ENCODE measurements at regions not wholly inside any gene's neighbourhood (a gene's known extent, or its start where the extent isn't known, plus 50 kb on each side); places are given as distances from the start of the nearest gene placed in this dataset.

GRCh38 chr4:138707746-138708677 lies 307.6 kb upstream of the NOCT start:
- H3K9me3 ChIP-seq (ENCODE audit: insufficient read depth, low read depth, low read length), result no peaks in the 10 kb centered on the region
- H3K4me3 ChIP-seq (ENCODE audit: low read length), result no peak overlapping the region
- peaks cover 7% of the 10 kb centered on the region; the same call in 1 of the 2 replicates for H3K4me1 ChIP-seq (ENCODE audit: insufficient read depth, low read length)
- H3K36me3 ChIP-seq (ENCODE audit: insufficient read depth, low read length), result no peaks in the 10 kb centered on the region
- H3K9ac ChIP-seq (ENCODE audit: low read depth, low read length), result no peak overlapping the region
- no peaks in the 10 kb centered on the region for H3K27me3 ChIP-seq (ENCODE audit: insufficient read depth, low read length)
- no peak overlapping the region for H3K27ac ChIP-seq (ENCODE audit: low read depth, low read length)
- whole genome bisulfite sequencing, result 73% methylated on average over 8 of the region's 8 CpGs

GRCh38 chr4:138706201-138706600 lies 309.4 kb upstream of the NOCT start:
- H3K36me3 ChIP-seq (ENCODE audit: insufficient read depth, low read length), result no peaks in the 10 kb centered on the region
- H3K27me3 ChIP-seq (ENCODE audit: insufficient read depth, low read length), result no peaks in the 10 kb centered on the region
- 100% methylated on average over 1 of the region's 2 CpGs for WGBS
- H3K27ac ChIP-seq (ENCODE audit: low read depth, low read length), result no peak overlapping the region
- H3K9ac ChIP-seq (ENCODE audit: low read depth, low read length), result no peak overlapping the region
- H3K4me1 ChIP-seq (ENCODE audit: insufficient read depth, low read length), result peaks cover 7% of the 10 kb centered on the region; the same call in 1 of the 2 replicates
- H3K9me3 ChIP-seq (ENCODE audit: insufficient read depth, low read depth, low read length), result no peaks in the 10 kb centered on the region
- no peak overlapping the region for H3K4me3 ChIP-seq (ENCODE audit: low read length)

DNA sequence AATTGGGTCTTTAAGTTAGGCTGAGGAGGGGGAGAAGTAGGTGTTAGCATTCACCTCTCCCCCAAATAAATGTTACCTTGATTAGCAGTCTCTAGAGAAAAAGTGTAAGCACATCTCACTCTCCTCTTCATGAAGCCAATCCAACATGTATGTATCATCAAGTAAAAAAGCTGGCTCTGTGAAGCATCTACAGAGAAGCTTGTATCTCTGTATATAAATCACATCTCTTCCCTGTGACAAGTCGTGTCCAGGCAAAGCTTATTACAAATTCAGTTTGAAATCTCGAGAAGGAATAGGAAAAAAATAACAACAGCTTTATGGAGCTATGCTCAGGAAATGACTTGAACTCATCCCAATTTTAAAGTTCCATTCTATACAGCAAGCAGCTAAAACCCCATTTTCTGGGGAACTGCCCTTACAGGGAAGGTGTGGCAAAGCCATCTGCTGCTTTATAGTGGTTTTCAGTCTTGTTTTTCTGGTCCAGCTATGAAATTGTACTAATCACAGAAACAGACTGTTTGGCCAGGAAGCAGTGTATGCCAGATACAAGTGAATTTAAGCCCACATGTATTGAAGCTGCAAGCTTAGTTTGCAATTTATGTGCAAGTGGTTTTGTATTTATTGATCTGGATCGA lies 313.3 kb upstream of the NOCT start:
- H3K27ac ChIP-seq (ENCODE audit: low read depth, low read length), result no peak overlapping the region
- no peak overlapping the region for H3K9ac ChIP-seq (ENCODE audit: low read depth, low read length)
- H3K9me3 ChIP-seq (ENCODE audit: insufficient read depth, low read depth, low read length), result no peaks in the 10 kb centered on the region
- peaks cover 11% of the 10 kb centered on the region for H3K4me1 ChIP-seq (ENCODE audit: insufficient read depth, low read length)
- H3K4me3 ChIP-seq (ENCODE audit: low read length), result no peak overlapping the region
- no peaks in the 10 kb centered on the region for H3K27me3 ChIP-seq (ENCODE audit: insufficient read depth, low read length)
- 87% methylated on average over 3 of the region's 3 CpGs for WGBS
- no peaks in the 10 kb centered on the region for H3K36me3 ChIP-seq (ENCODE audit: insufficient read depth, low read length)

DNA sequence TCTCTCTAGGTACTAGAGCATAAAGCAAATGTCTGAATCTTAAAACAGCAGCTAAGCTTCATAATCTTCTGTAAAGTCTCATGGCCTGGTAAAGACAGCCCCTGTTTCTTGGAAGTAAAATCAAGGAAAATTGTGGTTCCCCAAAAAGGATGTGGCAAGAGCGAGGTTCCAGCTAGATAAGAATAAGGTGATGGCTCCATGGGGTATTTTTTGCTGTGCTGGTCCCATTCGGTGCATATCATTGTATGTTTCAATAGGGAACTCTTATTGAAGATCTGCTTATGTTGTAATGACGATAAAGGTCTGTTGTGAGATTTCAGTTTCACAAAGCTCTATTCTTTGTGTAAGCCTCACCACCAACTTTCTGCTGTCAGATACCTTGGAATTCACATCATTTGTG lies 316.9 kb upstream of the NOCT start:
- Histone ChIP-seq H3K4me3 (ENCODE audit: low read length) (no peak overlapping the region), H3K27me3 (ENCODE audit: insufficient read depth, low read length) (no peaks in the 10 kb centered on the region), H3K9me3 (ENCODE audit: insufficient read depth, low read depth, low read length) (no peaks in the 10 kb centered on the region), H3K9ac (ENCODE audit: low read depth, low read length) (no peak overlapping the region), H3K27ac (ENCODE audit: low read depth, low read length) (no peak overlapping the region), H3K36me3 (ENCODE audit: insufficient read depth, low read length) (no peaks in the 10 kb centered on the region), H3K4me1 (ENCODE audit: insufficient read depth, low read length) (peaks cover 28% of the 10 kb centered on the region)
- 94% methylated on average over 3 of the region's 3 CpGs for WGBS

DNA sequence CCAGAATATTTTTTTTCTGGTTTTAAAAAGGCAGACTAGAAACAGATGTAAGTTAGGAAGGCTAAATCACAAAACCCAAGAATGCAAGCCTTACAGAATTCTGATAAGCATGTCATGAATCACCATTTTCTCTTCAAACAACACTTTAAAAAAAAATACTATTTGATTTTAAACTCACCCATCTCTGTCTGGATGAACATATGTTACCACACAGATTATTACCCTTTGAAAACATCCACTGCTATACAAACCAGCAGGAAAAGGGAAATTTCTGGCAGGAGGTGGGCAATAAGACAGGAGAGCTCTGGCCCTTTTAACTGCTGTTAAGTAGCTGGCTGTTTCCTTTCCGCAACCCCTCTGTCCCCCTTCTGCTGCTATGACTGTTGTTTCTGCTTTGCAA lies 317.7 kb upstream of the NOCT start:
- Histone ChIP-seq H3K4me1 (ENCODE audit: insufficient read depth, low read length) (peaks cover 32% of the 10 kb centered on the region), H3K9me3 (ENCODE audit: insufficient read depth, low read depth, low read length) (no peaks in the 10 kb centered on the region), H3K27me3 (ENCODE audit: insufficient read depth, low read length) (no peaks in the 10 kb centered on the region), H3K36me3 (ENCODE audit: insufficient read depth, low read length) (no peaks in the 10 kb centered on the region), H3K9ac (ENCODE audit: low read depth, low read length) (no peak overlapping the region), H3K4me3 (ENCODE audit: low read length) (no peak overlapping the region), H3K27ac (ENCODE audit: low read depth, low read length) (no peak overlapping the region)
- 71% methylated on average over 1 of the region's 1 CpG for WGBS

DNA sequence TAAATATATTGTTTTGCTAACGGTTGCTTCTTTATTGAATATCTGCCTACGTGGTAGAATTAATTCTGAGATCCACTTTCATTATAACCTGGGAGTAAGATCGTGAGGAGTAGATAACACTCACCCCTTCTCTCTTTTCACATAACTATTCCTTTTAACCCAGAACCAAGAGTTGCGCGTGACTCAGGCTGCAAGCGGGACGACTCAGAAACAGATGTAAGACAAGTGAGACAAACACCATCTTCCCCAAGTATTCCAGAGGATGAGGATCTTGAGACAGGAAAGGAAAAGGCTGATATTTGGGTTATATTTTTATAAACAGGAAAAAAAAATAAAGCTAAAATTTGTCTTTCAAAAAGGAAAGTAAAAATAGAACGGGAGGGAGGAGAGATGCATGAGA lies 318.8 kb upstream of the NOCT start:
- Histone ChIP-seq H3K36me3 (ENCODE audit: insufficient read depth, low read length) (no peaks in the 10 kb centered on the region), H3K27me3 (ENCODE audit: insufficient read depth, low read length) (no peaks in the 10 kb centered on the region), H3K27ac (ENCODE audit: low read depth, low read length) (no peak overlapping the region), H3K4me1 (ENCODE audit: insufficient read depth, low read length) (peaks cover 32% of the 10 kb centered on the region), H3K9me3 (ENCODE audit: insufficient read depth, low read depth, low read length) (no peaks in the 10 kb centered on the region), H3K4me3 (ENCODE audit: low read length) (no peak overlapping the region), H3K9ac (ENCODE audit: low read depth, low read length) (no peak overlapping the region)
- WGBS, result 65% methylated on average over 7 of the region's 8 CpGs

DNA sequence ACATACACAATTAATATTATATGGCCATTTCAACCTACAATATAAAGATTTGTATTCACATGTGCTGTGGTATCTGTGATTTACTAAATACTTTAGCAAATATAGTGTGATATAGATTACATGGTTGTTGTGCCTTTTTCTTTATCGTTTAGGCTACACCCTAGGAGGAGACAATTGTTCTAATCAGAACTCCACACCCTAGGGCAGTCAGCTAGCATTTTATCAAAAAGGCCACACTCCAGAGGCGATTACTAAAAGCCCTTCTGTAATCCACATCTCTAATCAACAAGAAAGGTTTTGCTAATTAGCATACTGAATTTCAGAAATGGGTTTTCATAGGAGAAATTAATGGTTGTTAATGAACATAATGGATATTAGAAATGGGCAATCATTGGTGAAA lies 319.5 kb upstream of the NOCT start:
- Histone ChIP-seq H3K9me3 (ENCODE audit: insufficient read depth, low read depth, low read length) (no peaks in the 10 kb centered on the region), H3K27me3 (ENCODE audit: insufficient read depth, low read length) (no peaks in the 10 kb centered on the region), H3K36me3 (ENCODE audit: insufficient read depth, low read length) (no peaks in the 10 kb centered on the region), H3K9ac (ENCODE audit: low read depth, low read length) (no peak overlapping the region), H3K4me3 (ENCODE audit: low read length) (no peak overlapping the region), H3K27ac (ENCODE audit: low read depth, low read length) (no peak overlapping the region), H3K4me1 (ENCODE audit: insufficient read depth, low read length) (peaks cover 32% of the 10 kb centered on the region)
- 61% methylated on average over 2 of the region's 2 CpGs for WGBS

DNA sequence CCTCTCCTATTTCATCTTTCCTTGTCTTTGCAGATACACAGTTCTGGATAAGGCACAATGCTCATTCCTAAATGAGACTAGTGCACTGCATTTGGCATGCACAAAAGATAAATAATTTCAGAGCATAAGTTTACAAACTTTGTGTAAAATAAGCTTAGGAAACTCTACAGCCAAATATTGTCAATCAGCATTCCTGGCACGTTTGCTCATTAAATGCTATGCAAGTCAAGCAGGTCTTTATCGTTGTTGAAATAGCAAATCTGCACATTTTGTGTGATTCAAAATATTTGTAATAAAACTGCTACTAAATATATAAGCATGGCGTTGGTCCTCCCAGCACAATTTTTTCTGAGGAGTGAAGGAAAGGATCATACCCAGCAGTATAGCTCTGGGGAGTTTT lies 322.1 kb upstream of the NOCT start:
- Histone ChIP-seq H3K27ac (ENCODE audit: low read depth, low read length) (no peak overlapping the region), H3K4me1 (ENCODE audit: insufficient read depth, low read length) (peaks cover 32% of the 10 kb centered on the region), H3K4me3 (ENCODE audit: low read length) (no peak overlapping the region), H3K9ac (ENCODE audit: low read depth, low read length) (no peak overlapping the region), H3K9me3 (ENCODE audit: insufficient read depth, low read depth, low read length) (no peaks in the 10 kb centered on the region), H3K36me3 (ENCODE audit: insufficient read depth, low read length) (no peaks in the 10 kb centered on the region), H3K27me3 (ENCODE audit: insufficient read depth, low read length) (no peaks in the 10 kb centered on the region)
- 84% methylated on average over 3 of the region's 3 CpGs for WGBS

DNA sequence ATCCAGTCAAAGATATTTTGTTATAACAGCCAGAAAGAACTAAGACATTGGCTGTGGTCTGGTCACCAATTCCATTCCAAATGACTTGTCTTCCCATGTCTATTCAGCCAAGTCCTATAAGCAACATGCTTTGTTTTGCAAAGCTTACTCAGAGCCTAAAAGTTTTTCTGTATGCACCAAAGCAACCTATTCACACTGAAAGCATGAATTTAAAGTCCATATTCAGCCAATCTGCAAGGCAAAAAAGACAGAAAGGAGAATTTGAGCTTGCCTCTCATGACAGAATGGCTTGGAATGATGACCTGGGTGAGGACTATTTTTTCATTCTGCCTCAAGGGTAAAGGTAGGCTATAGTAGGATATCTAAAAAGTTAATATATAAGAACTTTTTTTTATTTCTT lies 323.2 kb upstream of the NOCT start:
- H3K9me3 ChIP-seq (ENCODE audit: insufficient read depth, low read depth, low read length), result no peaks in the 10 kb centered on the region
- H3K9ac ChIP-seq (ENCODE audit: low read depth, low read length), result no peak overlapping the region
- H3K4me1 ChIP-seq (ENCODE audit: insufficient read depth, low read length), result peaks cover 22% of the 10 kb centered on the region
- H3K27ac ChIP-seq (ENCODE audit: low read depth, low read length), result no peak overlapping the region
- no peaks in the 10 kb centered on the region for H3K27me3 ChIP-seq (ENCODE audit: insufficient read depth, low read length)
- no peaks in the 10 kb centered on the region for H3K36me3 ChIP-seq (ENCODE audit: insufficient read depth, low read length)
- no peak overlapping the region for H3K4me3 ChIP-seq (ENCODE audit: low read length)

- no peak overlapping the region for H3K27ac ChIP-seq (ENCODE audit: low read depth, low read length)
- WGBS, result 93% methylated on average over 6 of the region's 6 CpGs
- H3K4me3 ChIP-seq (ENCODE audit: low read length), result no peak overlapping the region
- no peaks in the 10 kb centered on the region for H3K9me3 ChIP-seq (ENCODE audit: insufficient read depth, low read depth, low read length)
- peaks cover 4% of the 10 kb centered on the region; the same call in 1 of the 2 replicates for H3K4me1 ChIP-seq (ENCODE audit: insufficient read depth, low read length)
- H3K9ac ChIP-seq (ENCODE audit: low read depth, low read length), result no peak overlapping the region
- H3K27me3 ChIP-seq (ENCODE audit: insufficient read depth, low read length), result no peaks in the 10 kb centered on the region
- no peaks in the 10 kb centered on the region for H3K36me3 ChIP-seq (ENCODE audit: insufficient read depth, low read length)
These were observed 326.0 kb upstream of the NOCT start for GRCh38 chr4:138689593-138689992.

- Histone ChIP-seq H3K9me3 (ENCODE audit: insufficient read depth, low read depth, low read length) (no peaks in the 10 kb centered on the region), H3K4me3 (ENCODE audit: low read length) (no peak overlapping the region), H3K27me3 (ENCODE audit: insufficient read depth, low read length) (no peaks in the 10 kb centered on the region), H3K36me3 (ENCODE audit: insufficient read depth, low read length) (no peaks in the 10 kb centered on the region), H3K27ac (ENCODE audit: low read depth, low read length) (no peak overlapping the region), H3K9ac (ENCODE audit: low read depth, low read length) (no peak overlapping the region), H3K4me1 (ENCODE audit: insufficient read depth, low read length) (peaks cover 4% of the 10 kb centered on the region; the same call in 1 of the 2 replicates)
- WGBS, result 85% methylated on average over 8 of the region's 9 CpGs
These were observed 326.4 kb upstream of the NOCT start for GRCh38 chr4:138689187-138689586.
